ENCODE measurements at regions not wholly inside any gene's neighbourhood (a gene's known extent, or its start where the extent isn't known, plus 50 kb on each side); places are given as distances from the start of the nearest gene placed in this dataset.

- TF ChIP-seq CTCF (IDR thresholded peaks at IDR 0.05) (no peak), POLR2A (IDR thresholded peaks at IDR 0.05) (no peak)
These were observed 133.1 kb upstream of the GNPDA2 start for GRCh38 chr4:44859477-44859876.

All from Peyer's patch (tissue), 4 donors.